H9 (cell line): ENCODE measurements at regions not wholly inside any gene's neighbourhood (a gene's known extent, or its start where the extent isn't known, plus 50 kb on each side); places are given as distances from the start of the nearest gene placed in this dataset.

Experiments
- DNase-seq: peaks from one replicate; pipeline ENCODE4 v3.0.0-alpha.2; 2017
- H2AFZ ChIP-seq: one replicate; pipeline ENCODE4 v1.6.1; 2013; ENCODE audit warnings: mild to moderate bottlenecking, low read length, control low read depth, moderate library complexity
- H2AK5ac ChIP-seq: 2 replicates; pipeline ENCODE4 v1.6.1; 2013; ENCODE audit warnings: low read length, control low read depth, mixed read lengths; ENCODE audit not compliant: insufficient read length
- H2BK120ac ChIP-seq: one replicate; pipeline ENCODE4 v1.6.1; 2013; ENCODE audit warnings: low read depth, mild to moderate bottlenecking, low read length, control low read depth, inconsistent platforms; ENCODE audit not compliant: poor library complexity, severe bottlenecking
- H2BK12ac ChIP-seq: 2 replicates; pipeline ENCODE4 v1.6.1; 2013; ENCODE audit warnings: low read length, control low read depth, mixed read lengths, low read depth; ENCODE audit not compliant: insufficient read length
- H2BK15ac ChIP-seq: 2 replicates; pipeline ENCODE4 v1.6.1; 2013; ENCODE audit warnings: low read depth, low read length, control low read depth
- H2BK20ac ChIP-seq: one replicate; pipeline ENCODE4 v1.6.1; 2013; ENCODE audit warnings: low read depth, mild to moderate bottlenecking, low read length, control low read depth, inconsistent platforms; ENCODE audit not compliant: poor library complexity, severe bottlenecking
- H2BK5ac ChIP-seq: 2 replicates; pipeline ENCODE4 v1.6.1; 2013; ENCODE audit warnings: low read length, control low read depth, mixed read lengths; ENCODE audit not compliant: insufficient read length
- H3K14ac ChIP-seq: 2 replicates; pipeline ENCODE4 v1.6.1; 2013; ENCODE audit warnings: low read length, control low read depth; ENCODE audit not compliant: insufficient read depth
- H3K18ac ChIP-seq: 2 replicates; pipeline ENCODE4 v1.6.1; 2013; ENCODE audit warnings: low read depth, mild to moderate bottlenecking, mixed read lengths, low read length, control low read depth; ENCODE audit not compliant: insufficient read length
- H3K23ac ChIP-seq: 2 replicates; pipeline ENCODE4 v1.6.1; 2013; ENCODE audit warnings: low read length, control low read depth, mixed read lengths, low read depth; ENCODE audit not compliant: insufficient read length
- H3K23me2 ChIP-seq: 2 replicates; pipeline ENCODE4 v1.6.1; 2013; ENCODE audit warnings: low read depth, mild to moderate bottlenecking, mixed read lengths, low read length, control low read depth; ENCODE audit not compliant: insufficient read length, poor library complexity, severe bottlenecking
- H3K27ac ChIP-seq: 2 replicates; pipeline ENCODE4 v1.5.1; 2013; ENCODE audit warnings: low read length, control low read depth, mixed read lengths, low read depth; ENCODE audit not compliant: insufficient read length
- H3K27me3 ChIP-seq: 2 replicates; pipeline ENCODE4 v1.6.1; 2013; ENCODE audit warnings: low read length, control low read depth, inconsistent platforms; ENCODE audit not compliant: insufficient read depth
- H3K4ac ChIP-seq: 2 replicates; pipeline ENCODE4 v1.6.1; 2013; ENCODE audit warnings: low read depth, mild to moderate bottlenecking, control low read depth, inconsistent platforms, low read length, moderate library complexity
- H3K4me1 ChIP-seq: 2 replicates; pipeline ENCODE4 v1.6.1; 2013; ENCODE audit warnings: low read length, control low read depth, inconsistent platforms; ENCODE audit not compliant: insufficient read depth
- H3K4me2 ChIP-seq: 2 replicates; pipeline ENCODE4 v1.6.1; 2013; ENCODE audit warnings: low read length, control low read depth, mixed read lengths; ENCODE audit not compliant: insufficient read length, insufficient read depth
- H3K56ac ChIP-seq: 2 replicates; pipeline ENCODE4 v1.6.1; 2013; ENCODE audit warnings: low read depth, mild to moderate bottlenecking, mixed read lengths, low read length, control low read depth; ENCODE audit not compliant: insufficient read length
- H3K79me1 ChIP-seq: 2 replicates; pipeline ENCODE4 v1.6.1; 2013; ENCODE audit warnings: low read depth, mild to moderate bottlenecking, moderate library complexity, low read length, control low read depth, inconsistent platforms; ENCODE audit not compliant: insufficient read depth, poor library complexity, severe bottlenecking
- H3K79me2 ChIP-seq: 2 replicates; pipeline ENCODE4 v1.6.1; 2013; ENCODE audit warnings: low read length, control low read depth, inconsistent platforms; ENCODE audit not compliant: insufficient read depth
- H3K9ac ChIP-seq: 2 replicates; pipeline ENCODE4 v1.6.1; 2013; ENCODE audit warnings: low read length, control low read depth, mixed read lengths; ENCODE audit not compliant: insufficient read length; ENCODE audit errors: extremely low read depth
- H3K9me3 ChIP-seq: one replicate; pipeline ENCODE4 v1.6.1; 2013; ENCODE audit warnings: low read depth, low read length, inconsistent platforms; ENCODE audit not compliant: control insufficient read depth
- H3T11ph ChIP-seq: one replicate; pipeline ENCODE4 v1.6.1; 2013; ENCODE audit warnings: mild to moderate bottlenecking, low read length, control low read depth, inconsistent platforms
- H4K20me1 ChIP-seq: one replicate; pipeline ENCODE4 v1.6.1; 2013; ENCODE audit not compliant: control insufficient read depth, insufficient read length, insufficient read depth
- H4K5ac ChIP-seq: 2 replicates; pipeline ENCODE4 v1.6.1; 2013; ENCODE audit warnings: low read depth, mild to moderate bottlenecking, mixed read lengths, low read length, control low read depth; ENCODE audit not compliant: insufficient read length
- H4K8ac ChIP-seq: replicated peaks from 2 replicates; pipeline ENCODE4 v1.6.1; 2013; ENCODE audit warnings: low read length, control low read depth, mixed read lengths, low read depth; ENCODE audit not compliant: insufficient read length
- H4K91ac ChIP-seq: 2 replicates; pipeline ENCODE4 v1.6.1; 2013; ENCODE audit warnings: low read depth, mild to moderate bottlenecking, moderate library complexity, mixed read lengths, low read length, control low read depth; ENCODE audit not compliant: insufficient read length
- H3K27ac Mint-ChIP-seq, 3 experiments: 2 replicates in 2 of 3; 3 replicates in 1 of 3; pipeline ENCODE4 v1.8.0; 2020 to 2021; ENCODE audit warnings: mixed read lengths in 3 of 3, mild to moderate bottlenecking in 1 of 3, moderate library complexity in 1 of 3
- H3K27me3 Mint-ChIP-seq: 2 replicates; pipeline ENCODE4 v1.8.0; 2021; ENCODE audit warnings: low read depth, mild to moderate bottlenecking, moderate library complexity, mixed read lengths
- H3K36me3 Mint-ChIP-seq, 3 experiments: 2 replicates in 2 of 3; 3 replicates in 1 of 3; pipeline ENCODE4 v1.8.0; 2020 to 2021; ENCODE audit warnings: low read depth in 3 of 3, mixed read lengths in 3 of 3; ENCODE audit not compliant: insufficient read depth in 1 of 3
- H3K4me1 Mint-ChIP-seq, 2 experiments: 2 replicates each; pipeline ENCODE4 v1.8.0; 2020; ENCODE audit warnings: mixed read lengths in 2 of 2
- H3K4me3 Mint-ChIP-seq, 2 experiments: 2 replicates in 1 of 2; 3 replicates in 1 of 2; pipeline ENCODE4 v1.8.0; 2020 to 2021; ENCODE audit warnings: mild to moderate bottlenecking in 2 of 2, mixed read lengths in 2 of 2, moderate library complexity in 1 of 2
- H3K9me3 Mint-ChIP-seq, 2 experiments: 2 replicates in 1 of 2; 3 replicates in 1 of 2; pipeline ENCODE4 v1.8.0; 2020; ENCODE audit warnings: mild to moderate bottlenecking in 2 of 2, mixed read lengths in 2 of 2, moderate library complexity in 1 of 2
- TF ChIP-seq, protein P1 (sequence below): fragments of 200-600 bp; sonication (generic); conservative IDR thresholded peaks from 3 replicates; pipeline ENCODE4 v1.8.0; 2021; ENCODE audit warnings: antibody characterized with exemption, mild to moderate bottlenecking

DNA sequence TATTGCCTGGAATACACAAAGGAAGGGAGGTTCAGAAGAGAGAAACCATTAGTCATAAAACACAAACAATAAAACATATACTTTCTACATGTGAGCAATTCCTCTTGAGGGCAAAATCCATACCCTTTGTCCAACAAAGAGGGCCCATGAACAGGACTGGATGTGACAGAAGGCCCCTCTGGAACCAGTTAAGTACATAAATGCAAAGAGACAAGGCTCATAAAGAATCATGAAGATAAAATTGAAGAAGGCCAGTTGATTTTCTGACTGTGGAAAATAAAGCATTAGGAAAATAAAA is 58.3 kb upstream of the CPOX start:
- Histone ChIP-seq H4K91ac (no peak overlapping the region), H2AFZ (no peak overlapping the region), H2BK5ac (no peak overlapping the region), H2AK5ac (no peak overlapping the region), H2BK15ac (no peak overlapping the region), H3T11ph (no peak overlapping the region), H3K4me2 (no peak overlapping the region), H4K8ac (no peak overlapping the region), H3K27me3 (no peaks in the 10 kb centered on the region), H3K18ac (no peak overlapping the region), H3K9ac (no peak overlapping the region), H3K23ac (no peak overlapping the region), H3K27ac (no peak overlapping the region), H3K9me3 (no peaks in the 10 kb centered on the region), H3K79me1 (no peaks in the 10 kb centered on the region), H4K20me1 (no peaks in the 10 kb centered on the region), H3K14ac (no peak overlapping the region), H3K4ac (no peak overlapping the region), H3K79me2 (no peaks in the 10 kb centered on the region), H4K5ac (no peak overlapping the region), H2BK120ac (no peak overlapping the region), H2BK12ac (no peak overlapping the region), H2BK20ac (no peak overlapping the region), H3K56ac (no peak overlapping the region), H3K4me1 (no peaks in the 10 kb centered on the region), H3K23me2 (no peaks in the 10 kb centered on the region)
- no peaks in the 10 kb centered on the region for H3K4me1 Mint-ChIP-seq
- no peak overlapping the region for H3K27ac Mint-ChIP-seq
- no peaks in the 10 kb centered on the region for H3K9me3 Mint-ChIP-seq
- H3K27me3 Mint-ChIP-seq, result peaks cover 2% of the 10 kb centered on the region; the same call in 1 of the 2 replicates
- no peaks in the 10 kb centered on the region for H3K36me3 Mint-ChIP-seq
- no peak for DNase-seq
- H3K4me3 Mint-ChIP-seq, result no peak overlapping the region
- TF ChIP-seq, protein P1, sequence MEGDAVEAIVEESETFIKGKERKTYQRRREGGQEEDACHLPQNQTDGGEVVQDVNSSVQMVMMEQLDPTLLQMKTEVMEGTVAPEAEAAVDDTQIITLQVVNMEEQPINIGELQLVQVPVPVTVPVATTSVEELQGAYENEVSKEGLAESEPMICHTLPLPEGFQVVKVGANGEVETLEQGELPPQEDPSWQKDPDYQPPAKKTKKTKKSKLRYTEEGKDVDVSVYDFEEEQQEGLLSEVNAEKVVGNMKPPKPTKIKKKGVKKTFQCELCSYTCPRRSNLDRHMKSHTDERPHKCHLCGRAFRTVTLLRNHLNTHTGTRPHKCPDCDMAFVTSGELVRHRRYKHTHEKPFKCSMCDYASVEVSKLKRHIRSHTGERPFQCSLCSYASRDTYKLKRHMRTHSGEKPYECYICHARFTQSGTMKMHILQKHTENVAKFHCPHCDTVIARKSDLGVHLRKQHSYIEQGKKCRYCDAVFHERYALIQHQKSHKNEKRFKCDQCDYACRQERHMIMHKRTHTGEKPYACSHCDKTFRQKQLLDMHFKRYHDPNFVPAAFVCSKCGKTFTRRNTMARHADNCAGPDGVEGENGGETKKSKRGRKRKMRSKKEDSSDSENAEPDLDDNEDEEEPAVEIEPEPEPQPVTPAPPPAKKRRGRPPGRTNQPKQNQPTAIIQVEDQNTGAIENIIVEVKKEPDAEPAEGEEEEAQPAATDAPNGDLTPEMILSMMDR, result no peak
